Fibroblast of lung (primary cell): ENCODE measurements at regions not wholly inside any gene's neighbourhood (a gene's known extent, or its start where the extent isn't known, plus 50 kb on each side); places are given as distances from the start of the nearest gene placed in this dataset.

Experiments
- DNase-seq, 2 donors: peaks; one replicate each; pipeline versions ENCODE4 v3.0.0 to v3.0.0-alpha.2; 2010; ENCODE audit warnings: low read depth in 2 of 2
- H2AFZ ChIP-seq: 2 replicates; pipeline ENCODE4 v1.5.1; 2012; ENCODE audit warnings: low read length, control low read depth, inconsistent platforms
- H3K27ac ChIP-seq: 2 replicates; pipeline ENCODE4 v1.5.1; 2011; ENCODE audit warnings: low read length, control low read depth; ENCODE audit not compliant: insufficient read depth
- H3K27me3 ChIP-seq: 2 replicates; pipeline ENCODE4 v1.5.1; 2011; ENCODE audit warnings: mild to moderate bottlenecking, low read length; ENCODE audit not compliant: control insufficient read depth, insufficient read depth
- H3K36me3 ChIP-seq: 2 replicates; pipeline ENCODE4 v1.5.1; 2011; ENCODE audit warnings: low read length; ENCODE audit not compliant: control insufficient read depth, insufficient read depth
- H3K4me1 ChIP-seq: 2 replicates; pipeline ENCODE4 v1.5.1; 2011; ENCODE audit warnings: low read length; ENCODE audit not compliant: control insufficient read depth, insufficient read depth; ENCODE audit errors: extremely low read depth
- H3K4me2 ChIP-seq: 2 replicates; pipeline ENCODE4 v1.5.1; 2011; ENCODE audit warnings: low read length, control low read depth; ENCODE audit not compliant: insufficient read depth; ENCODE audit errors: extremely low read depth
- H3K4me3 ChIP-seq, 4 experiments: fragments of 200-600 bp in 1 of 4; sonication (generic) in 1 of 4; replicated peaks in 1 of 4; 2 replicates each; pipeline ENCODE4 v1.5.1; 2011 to 2016; ENCODE audit warnings: low read length in 4 of 4, low read depth in 3 of 4, mild to moderate bottlenecking in 3 of 4, control low read depth in 2 of 4, inconsistent platforms in 1 of 4, mixed read lengths in 1 of 4; ENCODE audit not compliant: insufficient read depth in 1 of 4; ENCODE audit errors: control extremely low read depth in 1 of 4
- H3K79me2 ChIP-seq: 2 replicates; pipeline ENCODE4 v1.5.1; 2012; ENCODE audit warnings: mild to moderate bottlenecking, low read length, inconsistent platforms; ENCODE audit not compliant: control insufficient read depth, insufficient read depth
- H3K9ac ChIP-seq: 2 replicates; pipeline ENCODE4 v1.5.1; 2011; ENCODE audit warnings: mild to moderate bottlenecking, low read length, control low read depth; ENCODE audit not compliant: insufficient read depth
- H3K9me3 ChIP-seq: 2 replicates; pipeline ENCODE4 v1.5.1; 2012; ENCODE audit warnings: low read depth, low read length; ENCODE audit not compliant: control insufficient read depth, insufficient read depth
- H4K20me1 ChIP-seq: 2 replicates; pipeline ENCODE4 v1.5.1; 2011; ENCODE audit warnings: low read length; ENCODE audit not compliant: control insufficient read depth, insufficient read depth; ENCODE audit errors: extremely low read depth
- EZH2 ChIP-seq: IDR thresholded peaks from 2 replicates; pipeline ENCODE4 v1.5.1; 2012; ENCODE audit warnings: low read length, control low read depth, mild to moderate bottlenecking; ENCODE audit errors: missing control alignments
- TF ChIP-seq, protein P1 (sequence below), 2 donors: IDR thresholded peaks in 1 of 2; conservative IDR thresholded peaks in 1 of 2; 1 replicate in 1 of 2; 2 replicates in 1 of 2; pipeline ENCODE4 v1.5.1; 2011 to 2012; ENCODE audit warnings: low read length in 2 of 2, control low read depth in 1 of 2, inconsistent platforms in 1 of 2, low read depth in 1 of 2, mild to moderate bottlenecking in 1 of 2

DNA sequence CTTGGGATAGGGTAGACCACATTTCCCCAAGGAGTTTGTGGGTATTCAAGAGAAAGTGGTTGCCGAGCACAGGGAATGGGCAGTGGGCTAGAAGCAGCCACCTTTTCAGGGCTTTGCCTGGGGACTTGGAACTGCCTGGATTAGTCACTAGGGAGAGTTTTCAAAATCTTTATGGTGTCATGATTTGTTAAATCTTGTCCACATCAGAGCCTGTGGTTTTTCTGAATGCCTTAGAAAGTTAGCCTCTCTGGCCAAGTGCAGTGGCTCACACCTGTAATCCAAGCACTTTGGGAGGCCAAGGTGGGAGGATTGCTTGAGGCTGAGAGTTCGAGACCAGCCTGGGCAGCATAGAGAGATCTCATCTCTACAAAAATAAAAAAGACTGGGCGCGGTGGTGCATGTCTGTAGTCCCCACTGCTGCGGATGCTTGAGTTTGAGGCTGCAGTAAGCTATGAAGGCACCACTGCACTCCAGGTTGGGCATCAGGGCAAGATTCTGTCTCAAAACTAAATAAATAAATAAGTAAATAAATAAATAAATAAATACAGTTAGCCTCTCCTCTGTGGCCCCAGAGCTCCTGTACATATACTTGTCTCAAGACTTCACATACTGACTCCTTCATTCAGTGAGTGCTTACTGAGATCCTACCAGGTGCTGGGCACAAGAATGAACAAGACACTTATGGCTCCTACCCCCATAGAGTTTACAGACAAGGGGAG lies 76.3 kb upstream of the HNF1B start:
- TF ChIP-seq EZH2 = no peak
- TF ChIP-seq, protein P1, sequence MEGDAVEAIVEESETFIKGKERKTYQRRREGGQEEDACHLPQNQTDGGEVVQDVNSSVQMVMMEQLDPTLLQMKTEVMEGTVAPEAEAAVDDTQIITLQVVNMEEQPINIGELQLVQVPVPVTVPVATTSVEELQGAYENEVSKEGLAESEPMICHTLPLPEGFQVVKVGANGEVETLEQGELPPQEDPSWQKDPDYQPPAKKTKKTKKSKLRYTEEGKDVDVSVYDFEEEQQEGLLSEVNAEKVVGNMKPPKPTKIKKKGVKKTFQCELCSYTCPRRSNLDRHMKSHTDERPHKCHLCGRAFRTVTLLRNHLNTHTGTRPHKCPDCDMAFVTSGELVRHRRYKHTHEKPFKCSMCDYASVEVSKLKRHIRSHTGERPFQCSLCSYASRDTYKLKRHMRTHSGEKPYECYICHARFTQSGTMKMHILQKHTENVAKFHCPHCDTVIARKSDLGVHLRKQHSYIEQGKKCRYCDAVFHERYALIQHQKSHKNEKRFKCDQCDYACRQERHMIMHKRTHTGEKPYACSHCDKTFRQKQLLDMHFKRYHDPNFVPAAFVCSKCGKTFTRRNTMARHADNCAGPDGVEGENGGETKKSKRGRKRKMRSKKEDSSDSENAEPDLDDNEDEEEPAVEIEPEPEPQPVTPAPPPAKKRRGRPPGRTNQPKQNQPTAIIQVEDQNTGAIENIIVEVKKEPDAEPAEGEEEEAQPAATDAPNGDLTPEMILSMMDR (conservative IDR thresholded peaks at IDR 0.05 in 1 of 2, IDR thresholded peaks at IDR 0.05 in 1 of 2; ENCODE audit: low read depth in 1 of 2, low read length in 2 of 2) = no peak
- H4K20me1 ChIP-seq = no peaks in the 10 kb centered on the region
- H3K36me3 ChIP-seq = no peaks in the 10 kb centered on the region
- peaks cover 11% of the 10 kb centered on the region for H3K4me1 ChIP-seq
- H2AFZ ChIP-seq = no peak overlapping the region
- H3K4me2 ChIP-seq = no peak overlapping the region
- no peak overlapping the region for H3K27ac ChIP-seq
- peak in 1 of 2 donors; percentile 73 for DNase-seq
- H3K79me2 ChIP-seq = no peaks in the 10 kb centered on the region
- no peaks in the 10 kb centered on the region for H3K27me3 ChIP-seq
- H3K4me3 ChIP-seq = no peak overlapping the region
- no peak overlapping the region for H3K9ac ChIP-seq
- no peaks in the 10 kb centered on the region for H3K9me3 ChIP-seq

DNA sequence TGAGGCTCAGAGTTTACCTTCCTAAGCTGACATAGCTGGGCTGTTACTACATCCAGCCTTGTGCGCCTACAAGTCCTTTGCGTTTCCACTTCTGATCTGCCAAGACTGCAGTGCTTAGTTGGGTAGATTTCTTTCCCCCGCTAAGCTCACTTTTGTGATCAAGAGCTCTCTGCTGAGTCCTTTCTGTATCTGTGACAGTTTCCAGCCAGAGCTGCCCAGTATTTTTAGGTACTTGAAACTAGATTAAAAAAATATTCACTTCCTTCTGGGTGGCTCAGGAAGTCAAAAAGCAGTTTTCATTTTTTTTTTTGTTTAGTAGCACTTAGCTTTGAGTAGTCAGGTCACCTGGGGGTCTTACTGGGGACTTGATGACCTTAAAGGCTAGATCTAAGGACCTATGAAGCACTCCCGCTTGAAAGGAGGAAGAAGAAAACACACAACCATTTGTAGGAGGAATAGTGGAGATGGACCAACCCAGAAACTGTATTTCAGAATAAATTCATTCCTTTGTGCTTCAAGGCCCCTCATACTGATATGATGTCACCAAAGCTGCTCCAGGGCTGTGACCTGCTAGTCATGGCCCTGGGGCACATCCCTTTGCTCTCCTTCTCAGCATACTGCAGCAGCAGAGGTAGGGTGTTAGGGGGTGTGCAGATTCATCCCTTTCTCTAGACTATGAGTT lies 75.6 kb upstream of the HNF1B start:
- Histone ChIP-seq H3K79me2 (no peaks in the 10 kb centered on the region), H3K9ac (no peak overlapping the region), H3K4me2 (no peak overlapping the region), H2AFZ (no peak overlapping the region), H4K20me1 (no peaks in the 10 kb centered on the region), H3K36me3 (no peaks in the 10 kb centered on the region), H3K27me3 (no peaks in the 10 kb centered on the region), H3K4me1 (peaks cover 11% of the 10 kb centered on the region), H3K9me3 (no peaks in the 10 kb centered on the region), H3K4me3 (no peak overlapping the region), H3K27ac (no peak overlapping the region)
- peak in 1 of 2 donors; percentile 22 for DNase-seq
- TF ChIP-seq EZH2 = no peak
- TF ChIP-seq, protein P1 (conservative IDR thresholded peaks at IDR 0.05 in 1 of 2, IDR thresholded peaks at IDR 0.05 in 1 of 2; ENCODE audit: low read depth in 1 of 2, low read length in 2 of 2) = no peak

DNA sequence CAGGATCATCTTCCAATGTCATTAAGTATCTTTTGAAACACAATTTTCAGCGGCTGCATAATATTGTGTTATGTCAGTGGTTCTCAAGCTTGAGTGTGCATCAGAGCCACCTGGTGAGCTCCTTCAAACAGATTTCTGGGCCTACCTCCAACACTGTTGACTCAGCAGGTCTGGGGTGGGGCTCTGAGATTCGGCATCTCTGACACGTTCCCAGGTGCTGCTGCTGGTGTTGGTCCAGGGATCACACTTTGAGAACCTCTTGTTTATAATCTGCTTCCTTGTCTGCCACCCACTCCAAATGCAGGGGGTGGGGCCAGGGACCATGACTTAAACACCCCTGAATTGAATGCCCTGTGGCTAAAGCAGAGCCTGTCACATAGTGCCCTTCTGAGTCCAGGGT lies 73.8 kb upstream of the HNF1B start:
- Histone ChIP-seq H3K79me2 (no peaks in the 10 kb centered on the region), H3K4me2 (no peak overlapping the region), H2AFZ (no peak overlapping the region), H3K27me3 (no peaks in the 10 kb centered on the region), H3K36me3 (no peaks in the 10 kb centered on the region), H3K9me3 (no peaks in the 10 kb centered on the region), H3K27ac (no peak overlapping the region), H3K9ac (no peak overlapping the region), H4K20me1 (no peaks in the 10 kb centered on the region), H3K4me3 (no peak overlapping the region), H3K4me1 (peaks cover 6% of the 10 kb centered on the region)
- no peak for TF ChIP-seq EZH2
- TF ChIP-seq, protein P1 (conservative IDR thresholded peaks at IDR 0.05 in 1 of 2, IDR thresholded peaks at IDR 0.05 in 1 of 2; ENCODE audit: low read depth in 1 of 2, low read length in 2 of 2) = no peak
- peak in 1 of 2 donors; percentile 87 for DNase-seq
